CD4-positive, alpha-beta T cell (primary cell): ENCODE measurements at regions not wholly inside any gene's neighbourhood (a gene's known extent, or its start where the extent isn't known, plus 50 kb on each side); places are given as distances from the start of the nearest gene placed in this dataset.

Experiments used
- ATAC-seq: fragments of 200-7000 bp; cut with Tn5 transposase; one replicate; pipeline ENCODE4 v1.10.0; 2022; ENCODE audit warnings: mild to moderate bottlenecking; ENCODE audit not compliant: poor library complexity
- CTCF ChIA-PET: fragments of 350-600 bp; sonication (Branson Sonifier 250); formaldehyde crosslinking; loops from one replicate; lab custom pipeline; 2021; ENCODE audit warnings: antibody characterized with exemption, inconsistent platforms; lab: Charles Lee
- POLR2A ChIA-PET: fragments of 350-600 bp; sonication (Branson Sonifier 250); formaldehyde crosslinking; loops from one replicate; lab custom pipeline; 2021; ENCODE audit warnings: antibody characterized with exemption, inconsistent platforms; lab: Charles Lee
- DNase-seq, 14 experiments: peaks; one replicate each; pipeline ENCODE4 v3.0.0-alpha.2; 2013 to 2020; ENCODE audit warnings: mixed read lengths in 2 of 14
- H3K27ac ChIP-seq, 2 donors: one replicate each; pipeline versions ENCODE4 v1.5.1 to v1.7.0; 2013; ENCODE audit warnings: low read length in 2 of 2, low read depth in 1 of 2, mild to moderate bottlenecking in 1 of 2
- H3K27me3 ChIP-seq, 2 experiments: 1 replicate in 1 of 2; 2 replicates in 1 of 2; pipeline versions ENCODE4 v1.6.1 to v1.7.0; 2013; ENCODE audit warnings: low read length in 2 of 2, control low read depth in 1 of 2, mild to moderate bottlenecking in 1 of 2, moderate library complexity in 1 of 2; ENCODE audit not compliant: insufficient read depth in 2 of 2, control insufficient read depth in 1 of 2
- H3K36me3 ChIP-seq: one replicate; pipeline ENCODE4 v1.6.1; 2013; ENCODE audit warnings: low read length, control low read depth; ENCODE audit not compliant: insufficient read depth
- H3K4me1 ChIP-seq: one replicate; pipeline ENCODE4 v1.6.1; 2013; ENCODE audit warnings: low read length, control low read depth; ENCODE audit not compliant: insufficient read depth
- H3K4me3 ChIP-seq: one replicate; pipeline ENCODE4 v1.5.1; 2013; ENCODE audit warnings: mild to moderate bottlenecking, low read length, moderate library complexity
- H3K9me3 ChIP-seq, 2 experiments: 1 replicate in 1 of 2; 2 replicates in 1 of 2; pipeline versions ENCODE4 v1.6.1 to v1.7.0; 2013; ENCODE audit warnings: low read length in 2 of 2, mild to moderate bottlenecking in 2 of 2, control low read depth in 1 of 2, moderate library complexity in 1 of 2; ENCODE audit not compliant: control insufficient read depth in 1 of 2, insufficient read depth in 1 of 2
- H3K27ac Mint-ChIP-seq: one replicate; pipeline ENCODE4 v1.8.0; 2020; ENCODE audit warnings: mixed read lengths
- H3K27me3 Mint-ChIP-seq: one replicate; pipeline ENCODE4 v1.8.0; 2021; ENCODE audit warnings: mixed read lengths
- H3K36me3 Mint-ChIP-seq: one replicate; pipeline ENCODE4 v1.8.0; 2021; ENCODE audit warnings: low read depth, mixed read lengths
- H3K4me1 Mint-ChIP-seq: one replicate; pipeline ENCODE4 v1.8.0; 2021; ENCODE audit warnings: low read depth, mixed read lengths
- H3K4me3 Mint-ChIP-seq: one replicate; pipeline ENCODE4 v1.8.0; 2020; ENCODE audit warnings: mild to moderate bottlenecking, mixed read lengths
- H3K9me3 Mint-ChIP-seq: one replicate; pipeline ENCODE4 v1.8.0; 2020; ENCODE audit warnings: mixed read lengths
- intact Hi-C, 2 experiments: fragments of 100-400 bp; cut with DNase I in 1 of 2; cut with micrococcal nuclease in 1 of 2; formaldehyde crosslinking; loops; one replicate each; pipeline versions ENCODE4 v1.15.1 to v1.9.0; 2023 to 2025; cut with DNase I, micrococcal nuclease
- TF ChIP-seq, protein P1 (sequence below): fragments of 200-600 bp; IDR thresholded peaks from one replicate; pipeline ENCODE4 v1.8.0; 2022; ENCODE audit warnings: antibody characterized with exemption, mild to moderate bottlenecking

DNA sequence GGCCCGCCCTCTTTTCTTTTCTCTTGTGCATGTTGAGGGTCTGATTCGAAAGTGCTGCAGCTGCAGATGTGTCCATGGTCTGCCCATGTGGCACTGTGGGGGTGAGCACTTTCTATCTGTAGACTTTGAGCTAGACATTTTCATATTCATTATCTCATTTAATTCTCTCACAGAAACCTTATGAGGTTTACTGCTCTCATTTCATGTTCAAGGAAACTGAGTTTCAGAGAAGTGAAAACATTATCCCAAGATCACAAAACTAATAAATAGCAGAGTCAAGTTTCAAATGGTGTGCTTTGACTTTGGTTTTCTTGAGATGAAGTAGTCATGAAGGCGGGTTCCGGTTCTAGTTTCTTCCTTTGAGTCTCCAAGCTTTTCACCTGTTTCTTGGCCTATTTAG is 536.5 kb upstream of the ZNF462 start:
- H3K27ac ChIP-seq: no peak overlapping the region
- no peak for DNase-seq
- H3K36me3 ChIP-seq: no peaks in the 10 kb centered on the region
- peaks cover 6% of the 10 kb centered on the region for H3K9me3 Mint-ChIP-seq
- no peaks in the 10 kb centered on the region for H3K36me3 Mint-ChIP-seq
- no peak overlapping the region for H3K4me3 Mint-ChIP-seq
- ATAC-seq: no peak
- H3K9me3 ChIP-seq: peaks cover 0 to 9% of the 10 kb centered on the region in 2 experiments
- TF ChIP-seq, protein P1, sequence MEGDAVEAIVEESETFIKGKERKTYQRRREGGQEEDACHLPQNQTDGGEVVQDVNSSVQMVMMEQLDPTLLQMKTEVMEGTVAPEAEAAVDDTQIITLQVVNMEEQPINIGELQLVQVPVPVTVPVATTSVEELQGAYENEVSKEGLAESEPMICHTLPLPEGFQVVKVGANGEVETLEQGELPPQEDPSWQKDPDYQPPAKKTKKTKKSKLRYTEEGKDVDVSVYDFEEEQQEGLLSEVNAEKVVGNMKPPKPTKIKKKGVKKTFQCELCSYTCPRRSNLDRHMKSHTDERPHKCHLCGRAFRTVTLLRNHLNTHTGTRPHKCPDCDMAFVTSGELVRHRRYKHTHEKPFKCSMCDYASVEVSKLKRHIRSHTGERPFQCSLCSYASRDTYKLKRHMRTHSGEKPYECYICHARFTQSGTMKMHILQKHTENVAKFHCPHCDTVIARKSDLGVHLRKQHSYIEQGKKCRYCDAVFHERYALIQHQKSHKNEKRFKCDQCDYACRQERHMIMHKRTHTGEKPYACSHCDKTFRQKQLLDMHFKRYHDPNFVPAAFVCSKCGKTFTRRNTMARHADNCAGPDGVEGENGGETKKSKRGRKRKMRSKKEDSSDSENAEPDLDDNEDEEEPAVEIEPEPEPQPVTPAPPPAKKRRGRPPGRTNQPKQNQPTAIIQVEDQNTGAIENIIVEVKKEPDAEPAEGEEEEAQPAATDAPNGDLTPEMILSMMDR: no peak
- H3K27me3 Mint-ChIP-seq: no peaks in the 10 kb centered on the region
- no peaks in the 10 kb centered on the region for H3K4me1 ChIP-seq
- no peaks in the 10 kb centered on the region for H3K4me1 Mint-ChIP-seq
- H3K4me3 ChIP-seq: no peak overlapping the region
- ChIA-PET CTCF (no interaction called here), POLR2A (no interaction called here)
- intact Hi-C loops: no loop called here
- no peaks in the 10 kb centered on the region for H3K27me3 ChIP-seq
- no peak overlapping the region for H3K27ac Mint-ChIP-seq

DNA sequence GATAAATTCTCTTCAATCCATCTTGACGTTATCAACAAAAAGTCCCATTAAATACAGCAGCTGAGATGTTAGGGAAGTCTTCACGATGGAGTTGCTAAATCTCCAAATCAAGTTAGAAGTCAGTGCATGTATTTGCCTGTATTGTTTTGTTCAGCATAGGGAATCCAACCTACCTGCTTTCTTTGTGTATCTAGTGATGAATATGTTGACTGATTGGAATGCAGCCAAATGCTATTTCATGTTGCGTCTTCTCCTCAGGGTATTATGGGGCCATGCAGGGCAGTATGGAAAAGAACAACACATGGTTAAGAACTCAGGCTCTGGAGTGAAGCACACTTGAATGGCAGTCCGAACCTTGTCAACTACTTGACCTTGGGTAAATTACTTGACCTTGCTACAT is 529.5 kb upstream of the ZNF462 start:
- Histone ChIP-seq H3K36me3 (no peaks in the 10 kb centered on the region), H3K9me3 (peaks cover 0 to under 1% of the 10 kb centered on the region in 2 experiments), H3K4me3 (no peak overlapping the region), H3K4me1 (no peaks in the 10 kb centered on the region), H3K27me3 (no peaks in the 10 kb centered on the region), H3K27ac (no peak overlapping the region)
- Mint-ChIP-seq H3K4me3 (no peak overlapping the region), H3K36me3 (no peaks in the 10 kb centered on the region), H3K27ac (no peak overlapping the region), H3K27me3 (no peaks in the 10 kb centered on the region), H3K9me3 (peaks cover 9% of the 10 kb centered on the region), H3K4me1 (no peaks in the 10 kb centered on the region)
- ATAC-seq (no peak), DNase-seq (no peak)
- POLR2A ChIA-PET: no interaction called here
- CTCF ChIA-PET: no interaction called here
- intact Hi-C loops: no loop called here
- TF ChIP-seq, protein P1: no peak

DNA sequence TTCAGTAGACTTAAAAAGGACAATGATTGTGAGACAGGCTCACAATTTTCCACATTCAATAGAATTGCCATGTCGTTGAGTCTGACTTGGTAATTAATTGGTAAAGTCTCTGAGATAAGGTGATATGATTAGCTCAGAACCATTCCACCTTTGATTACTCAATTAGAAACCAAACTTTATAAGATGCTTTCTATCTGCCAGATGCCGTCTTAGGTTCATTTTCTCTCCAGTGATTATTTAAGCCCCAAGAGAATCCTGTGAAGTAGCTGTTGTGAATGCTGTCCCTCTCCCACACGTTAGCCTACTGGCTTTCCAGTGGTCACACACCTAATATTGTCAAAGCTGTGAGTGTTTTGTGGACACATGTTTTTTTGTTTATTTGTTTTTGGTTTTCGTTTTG is 528.9 kb upstream of the ZNF462 start:
- Histone ChIP-seq H3K27me3 (no peaks in the 10 kb centered on the region), H3K36me3 (no peaks in the 10 kb centered on the region), H3K9me3 (no peaks in the 10 kb centered on the region), H3K4me3 (no peak overlapping the region), H3K4me1 (no peaks in the 10 kb centered on the region), H3K27ac (no peak overlapping the region)
- no peak for DNase-seq
- Mint-ChIP-seq H3K4me3 (no peak overlapping the region), H3K36me3 (no peaks in the 10 kb centered on the region), H3K27me3 (no peaks in the 10 kb centered on the region), H3K4me1 (no peaks in the 10 kb centered on the region), H3K27ac (no peak overlapping the region), H3K9me3 (peaks cover 9% of the 10 kb centered on the region)
- intact Hi-C loops: no loop called here
- no peak for ATAC-seq
- CTCF ChIA-PET: no interaction called here
- TF ChIP-seq, protein P1: no peak
- POLR2A ChIA-PET: no interaction called here
